HG03025 (cell line): ENCODE measurements at regions not wholly inside any gene's neighbourhood (a gene's known extent, or its start where the extent isn't known, plus 50 kb on each side); places are given as distances from the start of the nearest gene placed in this dataset.
"Not testable (repeated sequence)": the region's sequence is repeated elsewhere in the genome, so short reads cannot be mapped to it uniquely, and the experiment has no call there.

Experiments
- ATAC-seq: cut with Tn5 transposase; IDR thresholded peaks from one replicate; pipeline ENCODE4 v1.9.1; 2021; ENCODE audit warnings: mild to moderate bottlenecking, moderate library complexity; ENCODE audit not compliant: unreplicated experiment, low FRiP score

DNA sequence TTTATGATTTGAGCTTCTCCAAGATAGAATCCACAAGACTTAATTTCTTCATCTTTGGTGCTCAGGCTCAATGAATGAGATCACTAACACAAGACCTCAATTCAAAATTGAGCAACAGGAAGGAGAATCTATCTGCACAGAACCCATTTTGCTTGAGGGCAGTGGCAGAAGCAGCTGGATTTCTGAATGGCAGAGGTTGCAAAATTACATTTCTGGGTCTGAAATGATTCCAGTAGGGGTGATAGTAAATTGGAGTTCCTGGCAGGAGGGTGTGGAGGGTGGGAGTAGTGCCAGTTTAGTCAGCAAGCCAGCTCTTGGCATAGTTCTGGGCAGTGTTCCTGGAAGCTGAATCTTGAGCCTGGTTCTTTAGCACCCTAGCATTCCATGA, 281.1 kb downstream of the SLC7A11 start:
- ATAC-seq = no peak

GRCh38 chr4:137960371-137961050, 281.6 kb downstream of the SLC7A11 start:
- no peak for ATAC-seq

DNA sequence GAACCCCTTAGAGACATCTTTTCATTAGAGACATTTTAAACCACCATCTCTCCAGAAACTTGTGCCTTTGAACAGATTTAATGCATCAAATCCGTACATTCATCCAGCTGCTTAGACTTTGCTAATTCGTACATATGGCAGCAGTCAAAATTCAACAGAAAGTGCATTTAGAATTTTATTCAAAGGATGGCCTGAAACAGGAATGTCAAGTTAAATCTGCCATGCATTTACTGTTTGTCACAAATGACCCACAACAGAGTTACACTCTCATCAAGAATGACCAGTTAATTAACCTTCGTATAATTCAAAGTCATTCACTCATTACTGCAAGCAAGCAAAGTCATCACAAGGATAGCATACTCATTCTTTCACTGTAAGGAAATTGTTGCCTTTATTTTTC, 284.3 kb downstream of the SLC7A11 start:
- no peak for ATAC-seq

- ATAC-seq = no peak
Observed at GRCh38 chr4:137956256-137956655, 285.9 kb downstream of the SLC7A11 start.

DNA sequence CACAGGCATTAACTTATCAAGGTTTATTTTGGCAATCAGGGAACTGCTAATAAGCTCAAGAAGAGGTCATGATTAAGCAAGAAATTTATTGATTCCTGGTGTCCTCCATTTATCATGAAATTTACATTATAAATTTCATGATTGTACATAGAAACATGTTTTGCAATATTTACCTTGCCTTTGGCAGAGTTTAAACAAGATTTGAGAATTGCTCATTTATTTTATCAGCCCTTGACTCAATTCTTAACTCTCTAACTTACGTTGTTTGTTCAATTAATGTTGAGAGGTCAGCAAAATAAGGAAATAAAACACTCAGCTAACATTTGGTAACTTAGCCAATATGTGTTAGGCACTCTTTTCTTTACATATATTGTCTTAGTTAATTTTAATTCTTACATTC, 286.6 kb downstream of the SLC7A11 start:
- ATAC-seq = no peak

DNA sequence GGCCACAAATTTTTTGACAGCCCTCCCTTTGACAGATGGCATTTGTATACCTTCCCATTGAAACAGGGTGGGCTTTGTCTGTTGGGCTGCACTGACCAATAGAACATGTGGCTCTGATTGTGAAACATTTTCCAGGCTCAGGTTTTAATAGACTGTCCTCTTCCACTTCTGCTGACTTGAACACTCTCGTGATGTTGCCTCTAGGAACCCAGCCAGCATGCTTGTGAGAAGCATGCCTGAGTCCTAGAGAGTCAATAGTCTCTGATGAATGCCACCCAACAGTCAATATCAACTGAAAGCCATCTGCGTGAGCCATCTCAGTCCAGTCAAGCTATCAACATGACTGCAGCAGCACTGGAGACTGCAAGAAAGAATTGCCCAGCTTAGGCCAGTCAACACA, 290.0 kb downstream of the SLC7A11 start:
- no peak for ATAC-seq

DNA sequence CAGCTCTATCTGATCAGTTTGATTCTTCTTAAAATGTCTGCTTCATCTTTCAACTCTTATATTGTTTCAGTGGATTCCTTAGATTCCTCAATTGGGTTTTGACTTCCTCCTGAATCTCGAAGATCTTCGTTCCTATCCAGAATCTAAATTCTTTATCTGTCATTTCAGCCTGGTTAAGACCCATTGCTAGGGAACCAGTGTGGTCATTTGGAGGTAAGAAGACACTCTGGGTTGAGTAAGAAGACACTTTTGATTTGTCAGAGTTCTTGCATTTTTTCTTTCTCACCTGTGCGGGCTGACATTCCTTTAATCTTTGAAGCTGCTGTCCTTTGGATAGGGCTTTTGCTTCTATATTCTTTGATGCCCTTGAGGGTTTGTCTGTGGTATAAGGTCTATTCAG, 291.9 kb downstream of the SLC7A11 start:
- ATAC-seq = no peak

DNA sequence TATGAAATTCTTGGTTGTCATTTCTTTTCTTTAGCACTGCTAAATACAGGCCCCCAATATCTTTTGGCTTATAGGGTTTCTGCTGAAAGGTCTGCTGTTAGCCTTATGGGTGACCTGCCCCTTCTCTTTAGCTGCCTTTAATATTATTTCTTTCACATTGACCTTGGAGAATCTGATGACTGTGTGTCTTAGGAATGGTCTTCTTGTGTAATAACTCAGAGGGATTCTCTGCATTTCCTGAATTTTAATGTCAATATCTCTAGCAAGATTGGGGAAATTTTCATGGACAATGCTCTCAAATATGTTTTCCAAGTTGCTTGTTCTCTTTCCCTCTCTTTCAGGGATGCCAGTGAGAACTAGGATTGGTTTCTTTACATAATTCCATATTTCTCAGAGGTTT, 292.4 kb downstream of the SLC7A11 start:
- ATAC-seq = no peak

DNA sequence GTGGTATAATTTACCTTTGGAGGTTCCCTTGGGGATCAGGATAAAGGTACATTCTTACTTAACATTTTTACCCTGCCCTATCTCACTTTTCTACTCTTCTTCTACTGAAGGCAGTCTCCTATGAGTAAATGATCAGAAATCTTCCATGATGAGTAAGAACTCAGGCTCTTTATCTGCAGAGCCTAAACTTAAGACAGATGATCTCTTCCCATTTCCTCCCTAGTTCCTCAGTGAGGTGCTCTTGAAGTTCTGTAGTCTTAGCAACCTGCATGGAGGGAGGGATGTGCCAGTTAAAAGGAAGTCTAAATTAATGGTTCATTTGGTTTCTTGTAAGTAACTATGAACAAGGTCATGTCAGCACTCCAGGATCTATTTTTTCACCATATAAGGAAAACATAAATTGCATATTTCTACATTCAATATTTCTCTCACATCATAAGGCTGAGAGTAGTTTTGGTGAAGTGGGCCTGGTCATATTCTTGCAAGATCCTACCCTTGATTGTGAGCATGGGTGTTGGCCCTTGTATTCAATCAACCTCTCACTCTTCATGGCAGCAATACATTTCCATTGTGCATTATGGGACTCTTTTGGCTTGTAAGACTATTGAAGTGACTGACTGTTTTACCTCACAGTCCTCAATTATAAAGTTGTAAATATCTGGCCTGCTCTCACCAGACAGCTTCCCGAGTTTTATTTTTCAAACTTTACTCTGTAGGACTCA, 295.5 kb downstream of the SLC7A11 start:
- ATAC-seq = no peak

DNA sequence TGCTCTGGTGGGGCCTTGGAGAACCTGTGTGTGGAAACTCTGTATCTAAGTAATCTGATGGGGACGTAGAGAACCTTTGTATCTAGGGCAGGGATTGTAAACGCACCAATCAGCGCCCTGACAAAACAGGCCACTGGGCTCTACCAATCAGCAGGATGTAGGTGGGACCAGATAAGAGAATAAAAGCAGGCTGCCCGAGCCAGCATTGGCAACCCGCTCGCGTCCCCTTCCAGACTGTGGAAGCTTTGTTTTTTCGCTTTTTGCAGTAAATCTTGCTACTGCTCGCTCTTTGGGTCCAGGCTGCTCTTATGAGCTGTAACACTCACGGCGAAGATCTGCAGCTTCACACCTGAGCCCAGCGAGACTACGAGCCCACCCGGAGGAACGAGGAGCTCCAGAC, 299.3 kb downstream of the SLC7A11 start:
- ATAC-seq = not testable (repeated sequence)

- ATAC-seq = not testable (repeated sequence)
Observed at GRCh38 chr4:137942015-137942515, 300.1 kb downstream of the SLC7A11 start.

GRCh38 chr4:137934911-137935310, 307.2 kb downstream of the SLC7A11 start:
- ATAC-seq = no peak

GRCh38 chr4:137934046-137934445, 308.1 kb downstream of the SLC7A11 start:
- no peak for ATAC-seq

- ATAC-seq = no peak
Observed at GRCh38 chr4:137927972-137928371, 314.2 kb downstream of the SLC7A11 start.

GRCh38 chr4:137923494-137923893, 318.7 kb downstream of the SLC7A11 start:
- ATAC-seq = no peak

DNA sequence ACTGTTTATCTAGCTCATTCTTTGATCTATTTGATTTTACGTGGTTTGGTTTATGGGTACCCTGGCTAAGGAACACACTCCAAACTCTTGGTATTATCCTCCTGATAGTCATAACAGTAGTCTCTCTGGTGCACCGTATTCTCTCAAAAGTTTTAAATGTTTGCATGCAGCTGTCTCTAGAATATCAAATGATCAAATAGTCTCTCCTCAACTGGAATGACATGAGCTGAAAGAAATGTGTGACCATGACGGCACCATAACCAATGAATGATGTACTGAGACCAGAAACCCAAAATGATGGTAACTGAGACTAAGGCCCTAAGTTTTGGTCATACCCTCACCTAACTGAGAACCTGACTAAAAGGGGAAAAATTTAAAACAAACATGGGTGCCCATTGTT, 319.4 kb downstream of the SLC7A11 start:
- ATAC-seq = no peak

GRCh38 chr4:137909529-137910309, 332.4 kb downstream of the SLC7A11 start:
- no peak for ATAC-seq

DNA sequence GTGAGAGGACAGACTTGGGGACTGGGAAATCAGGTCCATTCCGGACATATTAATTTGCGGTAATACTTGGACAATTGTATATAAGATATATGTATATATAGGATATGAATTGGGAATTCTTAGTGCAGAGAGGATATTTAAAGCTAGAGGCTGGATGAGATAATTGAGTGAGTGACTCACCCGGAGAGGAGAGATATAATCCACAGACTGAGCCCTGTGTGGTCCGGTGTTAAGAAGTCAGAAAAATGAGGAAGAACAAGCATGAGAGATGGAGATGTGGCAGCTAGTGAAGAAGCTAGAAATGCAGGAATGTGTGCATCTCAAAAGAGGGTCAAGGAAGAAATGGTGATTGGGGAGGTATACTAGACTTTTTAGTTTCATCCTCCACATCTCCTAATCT, 336.2 kb downstream of the SLC7A11 start:
- no peak for ATAC-seq

DNA sequence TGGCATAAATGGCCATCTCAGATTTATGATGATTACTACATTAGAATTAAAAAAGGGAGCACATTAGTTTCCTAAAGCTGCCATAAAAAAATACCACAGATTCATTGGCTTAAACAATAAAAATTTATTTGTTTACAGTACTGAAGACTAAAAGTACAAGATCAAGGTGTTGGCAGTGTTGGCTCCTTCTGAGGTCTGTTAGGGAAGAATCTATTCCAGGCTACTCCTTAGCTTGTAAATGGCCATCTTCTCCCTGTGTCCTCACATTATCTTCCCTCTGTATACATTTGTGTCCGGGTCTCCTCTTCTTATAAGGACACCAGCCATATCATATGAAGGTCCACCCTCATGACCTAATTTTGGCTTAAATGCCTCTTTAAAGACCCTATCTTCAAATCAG, 341.0 kb downstream of the SLC7A11 start:
- ATAC-seq = no peak

GRCh38 chr4:137896221-137896737, 345.9 kb downstream of the SLC7A11 start:
- no peak for ATAC-seq

GRCh38 chr4:137895515-137895914, 346.6 kb downstream of the SLC7A11 start:
- not testable (repeated sequence) for ATAC-seq
